Keratinocyte (primary cell): ENCODE measurements at regions not wholly inside any gene's neighbourhood (a gene's known extent, or its start where the extent isn't known, plus 50 kb on each side); places are given as distances from the start of the nearest gene placed in this dataset.

Source experiments
- DNase-seq: peaks from one replicate; pipeline ENCODE4 v3.0.0-alpha.2; 2011; ENCODE audit warnings: low read depth, missing footprints, low spot score
- FAIRE-seq: peaks from 2 replicates; lab custom pipeline; 2011; peaks lifted over from hg19 to GRCh38; lab: Jason Lieb, UNC
- H2AFZ ChIP-seq: 2 replicates; pipeline ENCODE4 v1.6.0; 2012; ENCODE audit warnings: low read length, control low read depth, inconsistent platforms; ENCODE audit not compliant: control insufficient read depth
- H3K27ac ChIP-seq: 2 replicates; pipeline ENCODE4 v1.5.1; 2011; ENCODE audit warnings: low read length; ENCODE audit not compliant: control insufficient read depth, insufficient read depth
- H3K27me3 ChIP-seq: 3 replicates; pipeline ENCODE4 v1.6.0; 2011; ENCODE audit warnings: low read length; ENCODE audit not compliant: control insufficient read depth, insufficient read depth; ENCODE audit errors: extremely low read depth
- H3K36me3 ChIP-seq, 2 experiments: 2 replicates in 1 of 2; 3 replicates in 1 of 2; pipeline ENCODE4 v1.5.1; 2011; ENCODE audit warnings: low read length in 2 of 2, mild to moderate bottlenecking in 1 of 2; ENCODE audit not compliant: control insufficient read depth in 2 of 2, insufficient read depth in 2 of 2; ENCODE audit errors: extremely low read depth in 1 of 2
- H3K4me1 ChIP-seq: 3 replicates; pipeline ENCODE4 v1.5.1; 2011; ENCODE audit warnings: low read length; ENCODE audit not compliant: control insufficient read depth, insufficient read depth; ENCODE audit errors: extremely low read depth
- H3K4me2 ChIP-seq: 3 replicates; pipeline ENCODE4 v1.6.0; 2011; ENCODE audit warnings: low read depth, low read length; ENCODE audit not compliant: control insufficient read depth, insufficient read depth; ENCODE audit errors: extremely low read depth
- H3K4me3 ChIP-seq, 3 experiments: fragments of 200-600 bp in 1 of 3; sonication (generic) in 1 of 3; 2 replicates in 2 of 3; 3 replicates in 1 of 3; pipeline ENCODE4 v1.5.1; 2011 to 2016; ENCODE audit warnings: low read length in 3 of 3, mild to moderate bottlenecking in 3 of 3, control low read depth in 2 of 3, inconsistent platforms in 1 of 3, low read depth in 1 of 3, mixed read lengths in 1 of 3, mixed run types in 1 of 3, moderate library complexity in 1 of 3; ENCODE audit not compliant: control insufficient read depth in 2 of 3, insufficient read depth in 2 of 3; ENCODE audit errors: extremely low read depth in 1 of 3
- H3K79me2 ChIP-seq: 2 replicates; pipeline ENCODE4 v1.6.0; 2012; ENCODE audit warnings: low read length; ENCODE audit not compliant: control insufficient read depth, insufficient read depth
- H3K9ac ChIP-seq: 3 replicates; pipeline ENCODE4 v1.6.0; 2011; ENCODE audit warnings: low read length; ENCODE audit not compliant: control insufficient read depth, insufficient read depth; ENCODE audit errors: extremely low read depth
- H3K9me1 ChIP-seq: 3 replicates; pipeline ENCODE4 v1.6.0; 2011; ENCODE audit warnings: low read length; ENCODE audit not compliant: control insufficient read depth, insufficient read depth; ENCODE audit errors: extremely low read depth
- H3K9me3 ChIP-seq: 2 replicates; pipeline ENCODE4 v1.5.1; 2012; ENCODE audit warnings: low read depth, low read length; ENCODE audit not compliant: control insufficient read depth
- H4K20me1 ChIP-seq: 3 replicates; pipeline ENCODE4 v1.6.0; 2011; ENCODE audit warnings: low read length; ENCODE audit not compliant: control insufficient read depth, insufficient read depth; ENCODE audit errors: extremely low read depth
- EZH2 ChIP-seq: IDR thresholded peaks from one replicate; pipeline ENCODE4 v1.6.1; 2012; ENCODE audit warnings: inconsistent platforms, mild to moderate bottlenecking, low read length, moderate library complexity
- dilution Hi-C: fragments of 300-500 bp; cut with MboI; formaldehyde crosslinking; loops from one replicate; pipeline ENCODE4 v1.7.0; 2020; ENCODE audit warnings: low sequenced_read_pairs; ENCODE audit not compliant: extremely low pct_ligation_motif_present
- TF ChIP-seq, protein P1 (sequence below), 3 experiments: IDR thresholded peaks in 1 of 3; conservative IDR thresholded peaks in 1 of 3; optimal IDR thresholded peaks in 1 of 3; 2 replicates in 2 of 3; 3 replicates in 1 of 3; pipeline versions ENCODE3 to v1.5.1; 2011; ENCODE audit warnings: low read length in 3 of 3, mild to moderate bottlenecking in 3 of 3, moderate library complexity in 2 of 3, control low read depth in 1 of 3, inconsistent platforms in 1 of 3; ENCODE audit not compliant: insufficient read depth in 2 of 3; ENCODE audit errors: extremely low read depth in 1 of 3

GRCh38 chr21:43312011-43312410 lies 114.9 kb downstream of the SIK1 start:
- Histone ChIP-seq H3K9ac (no peak overlapping the region), H3K9me1 (no peaks in the 10 kb centered on the region), H3K79me2 (no peaks in the 10 kb centered on the region), H3K4me1 (peaks cover 24% of the 10 kb centered on the region), H3K4me2 (peak overlapping the region; percentile 13), H3K27ac (no peak overlapping the region), H3K27me3 (no peaks in the 10 kb centered on the region), H3K4me3 (no peak overlapping the region), H3K36me3 (no peaks in the 10 kb centered on the region), H4K20me1 (no peaks in the 10 kb centered on the region), H2AFZ (no peak overlapping the region), H3K9me3 (no peaks in the 10 kb centered on the region)
- FAIRE-seq (peak; percentile 9), DNase-seq (no peak)
- dilution Hi-C loops: no loop called here
- no peak for TF ChIP-seq EZH2
- TF ChIP-seq, protein P1, sequence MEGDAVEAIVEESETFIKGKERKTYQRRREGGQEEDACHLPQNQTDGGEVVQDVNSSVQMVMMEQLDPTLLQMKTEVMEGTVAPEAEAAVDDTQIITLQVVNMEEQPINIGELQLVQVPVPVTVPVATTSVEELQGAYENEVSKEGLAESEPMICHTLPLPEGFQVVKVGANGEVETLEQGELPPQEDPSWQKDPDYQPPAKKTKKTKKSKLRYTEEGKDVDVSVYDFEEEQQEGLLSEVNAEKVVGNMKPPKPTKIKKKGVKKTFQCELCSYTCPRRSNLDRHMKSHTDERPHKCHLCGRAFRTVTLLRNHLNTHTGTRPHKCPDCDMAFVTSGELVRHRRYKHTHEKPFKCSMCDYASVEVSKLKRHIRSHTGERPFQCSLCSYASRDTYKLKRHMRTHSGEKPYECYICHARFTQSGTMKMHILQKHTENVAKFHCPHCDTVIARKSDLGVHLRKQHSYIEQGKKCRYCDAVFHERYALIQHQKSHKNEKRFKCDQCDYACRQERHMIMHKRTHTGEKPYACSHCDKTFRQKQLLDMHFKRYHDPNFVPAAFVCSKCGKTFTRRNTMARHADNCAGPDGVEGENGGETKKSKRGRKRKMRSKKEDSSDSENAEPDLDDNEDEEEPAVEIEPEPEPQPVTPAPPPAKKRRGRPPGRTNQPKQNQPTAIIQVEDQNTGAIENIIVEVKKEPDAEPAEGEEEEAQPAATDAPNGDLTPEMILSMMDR (optimal IDR thresholded peaks at IDR 0.05 in 1 of 3, IDR thresholded peaks at IDR 0.05 in 1 of 3, conservative IDR thresholded peaks at IDR 0.05 in 1 of 3; ENCODE audit: extremely low read depth in 1 of 3, insufficient read depth in 2 of 3, low read length in 3 of 3): no peak

DNA sequence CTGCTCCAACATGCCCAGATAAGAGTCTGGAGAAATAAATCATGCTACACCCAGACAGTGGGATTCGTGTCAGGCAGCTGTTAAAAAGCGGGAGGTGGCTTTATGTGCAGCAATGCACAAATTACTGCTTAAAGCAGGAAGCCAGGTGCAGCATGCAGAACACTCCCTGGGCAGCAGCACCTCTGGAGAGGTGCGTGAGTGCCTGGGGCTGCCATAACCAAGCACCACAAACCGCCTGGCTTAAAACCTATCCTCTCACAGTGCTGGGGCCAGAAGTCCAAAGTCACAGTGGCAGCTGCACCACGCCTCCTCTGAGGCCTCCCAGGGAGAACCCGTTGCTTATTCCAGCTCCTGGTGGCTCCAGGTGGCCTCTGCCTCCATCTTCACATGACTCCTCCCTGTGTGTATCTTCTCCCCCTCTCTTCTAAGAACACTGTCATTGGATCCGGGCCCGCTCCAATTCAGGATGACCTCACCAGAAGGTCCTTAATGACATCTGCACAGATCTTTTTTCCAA lies 115.6 kb downstream of the SIK1 start:
- TF ChIP-seq, protein P1 (optimal IDR thresholded peaks at IDR 0.05 in 1 of 3, IDR thresholded peaks at IDR 0.05 in 1 of 3, conservative IDR thresholded peaks at IDR 0.05 in 1 of 3; ENCODE audit: extremely low read depth in 1 of 3, insufficient read depth in 2 of 3, low read length in 3 of 3): no peak
- TF ChIP-seq EZH2: no peak
- H3K9ac ChIP-seq: no peak overlapping the region

More for the DNA sequence above, 115.6 kb downstream of the SIK1 start:
- Histone ChIP-seq H3K36me3 (no peaks in the 10 kb centered on the region), H4K20me1 (no peaks in the 10 kb centered on the region), H3K79me2 (no peaks in the 10 kb centered on the region), H3K4me1 (peaks cover 30% of the 10 kb centered on the region), H3K27me3 (no peaks in the 10 kb centered on the region), H3K4me2 (peak overlapping the region; percentile 25), H2AFZ (no peak overlapping the region), H3K9me1 (no peaks in the 10 kb centered on the region), H3K27ac (no peak overlapping the region), H3K9me3 (no peaks in the 10 kb centered on the region), H3K4me3 (no peak overlapping the region)
- DNase-seq (no peak), FAIRE-seq (no peak)
- dilution Hi-C loops: no loop called here
